NCI-H1417 treated with DMSO at 0.1 percent for 48 hours (cell line): ENCODE measurements at regions not wholly inside any gene's neighbourhood (a gene's known extent, or its start where the extent isn't known, plus 50 kb on each side); places are given as distances from the start of the nearest gene placed in this dataset.
"Not testable (repeated sequence)": the region's sequence is repeated elsewhere in the genome, so short reads cannot be mapped to it uniquely, and the experiment has no call there.

ENCODE experiments used
- DNase-seq: peaks from one replicate; lab custom pipeline; 2025; lab: John Stamatoyannopoulos, UW

GRCh38 chr7:81284576-81284975 is 365.7 kb upstream of the SEMA3C start:
- no peak for DNase-seq

DNA sequence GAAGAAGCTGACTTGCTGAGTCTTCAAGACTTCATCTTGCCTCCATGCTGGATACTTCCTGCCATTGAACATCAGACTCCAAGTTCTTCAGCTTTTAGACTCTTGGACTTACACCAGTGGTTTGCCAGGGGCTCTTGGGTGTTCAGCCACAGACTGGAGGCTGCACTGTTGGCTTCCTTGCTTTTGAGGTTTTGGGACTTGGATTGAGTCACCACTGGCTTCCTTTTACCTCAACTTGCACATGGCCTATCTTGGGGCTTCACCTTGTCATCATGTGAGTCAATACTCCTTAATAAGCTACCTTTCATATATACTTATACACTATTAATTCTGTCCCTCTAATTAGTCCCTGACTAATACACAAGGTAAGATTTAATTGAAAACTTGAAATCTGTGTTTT is 361.7 kb upstream of the SEMA3C start:
- DNase-seq = no peak

- DNase-seq = no peak
Observed at GRCh38 chr7:81277691-81278090, 358.8 kb upstream of the SEMA3C start.

DNA sequence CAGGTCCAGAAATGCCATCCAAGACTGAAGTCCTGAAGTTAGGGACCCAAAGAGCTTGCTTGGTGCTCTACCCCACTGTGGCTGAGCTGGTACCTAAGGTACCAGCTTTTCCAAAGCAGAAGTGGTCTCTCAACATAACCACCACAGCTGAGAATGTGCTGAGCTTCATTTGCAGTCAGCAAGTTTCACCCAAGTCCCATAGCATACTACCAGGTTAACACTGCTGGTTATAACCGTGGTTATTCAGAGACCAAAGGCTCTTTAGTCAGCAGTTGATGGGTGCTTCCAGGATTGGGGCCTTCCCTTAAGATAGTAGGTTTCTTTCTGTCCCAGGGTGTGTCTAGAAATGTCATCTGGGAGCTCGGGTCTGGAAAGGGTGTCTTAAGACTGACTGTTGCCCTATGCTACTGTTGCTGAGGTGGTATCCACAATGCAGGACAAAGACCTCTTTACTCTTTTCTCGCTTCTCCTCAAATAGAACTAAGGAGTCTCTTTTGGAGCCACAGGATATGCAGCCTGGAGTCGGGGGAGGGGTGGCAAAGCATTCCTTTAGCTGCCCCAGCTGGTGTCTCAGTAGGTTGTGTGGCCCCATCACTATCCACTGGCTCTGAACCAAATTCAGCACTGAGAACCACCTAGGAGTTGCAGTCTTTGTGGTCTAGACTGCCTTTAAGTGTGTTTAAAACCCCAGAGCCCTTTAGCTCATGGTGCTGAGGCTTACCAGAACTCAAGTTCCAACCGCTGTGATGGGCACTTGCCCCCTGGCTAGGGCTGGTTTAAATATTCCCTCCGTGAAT is 354.9 kb upstream of the SEMA3C start:
- no peak for DNase-seq

DNA sequence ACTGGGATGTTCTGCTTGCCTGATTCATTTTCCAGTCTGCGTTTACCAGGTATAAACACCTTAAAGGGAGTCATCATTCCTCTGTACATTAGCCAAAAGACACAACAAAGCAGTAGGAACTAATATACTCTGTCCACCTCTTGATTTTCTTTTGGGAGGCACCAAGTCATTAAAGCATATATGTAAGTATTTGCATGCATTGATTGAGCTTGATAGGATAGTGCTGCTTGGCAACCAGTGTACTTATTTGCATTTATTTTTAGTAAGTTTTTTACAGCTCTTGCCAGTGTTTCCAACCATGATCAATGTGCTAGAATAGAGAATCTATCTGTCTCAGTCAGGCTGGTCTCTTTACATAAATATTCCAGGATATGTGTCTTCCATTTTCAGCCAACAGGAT is 353.3 kb upstream of the SEMA3C start:
- no peak for DNase-seq

- no peak for DNase-seq
Observed at GRCh38 chr7:81268551-81268950, 349.7 kb upstream of the SEMA3C start.

DNA sequence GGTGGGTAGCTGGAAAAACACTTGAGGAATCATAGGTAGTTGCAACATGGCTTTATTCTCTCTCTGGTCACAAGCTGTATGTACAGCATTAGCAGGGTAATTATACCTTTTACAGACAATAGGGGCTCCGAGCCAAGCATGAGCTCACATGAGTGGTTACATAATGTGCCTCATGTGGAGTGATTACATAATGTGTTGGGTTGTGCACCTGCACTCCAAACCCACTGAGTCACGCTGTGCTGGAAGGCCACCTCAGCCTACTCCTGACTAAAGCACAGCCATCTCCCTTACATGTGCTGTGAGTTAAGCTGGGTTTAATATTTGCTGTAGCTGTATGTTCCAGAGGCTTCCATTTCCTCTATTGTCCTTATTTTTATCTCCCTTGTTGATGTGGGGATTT is 348.7 kb upstream of the SEMA3C start:
- DNase-seq = no peak

DNA sequence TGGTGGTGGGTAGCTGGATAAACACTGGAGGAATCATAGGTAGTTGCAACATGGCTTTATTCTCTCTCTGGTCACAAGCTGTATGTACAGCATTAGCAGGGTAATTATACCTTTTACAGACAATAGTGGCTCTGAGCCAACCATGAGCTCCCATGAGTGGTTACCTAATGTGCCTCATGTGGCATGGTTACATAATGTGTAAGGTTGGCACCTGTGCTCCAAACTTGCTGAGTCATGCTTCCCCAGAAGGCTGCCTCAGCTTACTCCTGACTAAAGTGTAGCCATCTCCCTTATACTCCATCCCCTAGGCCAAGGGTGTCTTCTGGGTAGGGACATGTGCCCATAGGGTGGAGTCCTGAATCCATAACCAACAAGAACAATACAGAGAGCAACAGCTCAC is 345.3 kb upstream of the SEMA3C start:
- DNase-seq = no peak

- DNase-seq = no peak
Observed at GRCh38 chr7:81260152-81260551, 341.3 kb upstream of the SEMA3C start.

DNA sequence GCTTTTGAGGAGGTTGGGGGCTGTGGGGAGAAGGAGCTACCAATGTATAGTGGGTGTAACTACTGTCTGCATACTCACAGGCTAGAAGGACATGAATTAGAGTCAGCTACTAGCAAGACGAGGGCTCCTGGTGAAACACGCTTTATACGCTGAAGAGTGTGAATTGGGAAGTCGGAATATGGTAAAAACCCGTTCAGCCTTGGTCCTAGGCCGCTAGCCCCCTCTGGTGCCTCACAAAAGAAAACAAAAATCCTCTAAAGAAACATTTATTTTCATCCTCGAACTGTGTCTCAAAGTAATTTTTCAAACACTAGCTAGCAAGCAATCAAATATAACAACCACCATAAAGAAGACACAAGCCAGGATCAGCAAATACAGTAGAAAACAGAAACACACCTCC is 338.1 kb upstream of the SEMA3C start:
- no peak for DNase-seq

GRCh38 chr7:81248420-81248819 is 329.6 kb upstream of the SEMA3C start:
- DNase-seq = no peak

GRCh38 chr7:81247364-81247763 is 328.5 kb upstream of the SEMA3C start:
- not testable (repeated sequence) for DNase-seq

- DNase-seq = no peak
Observed at GRCh38 chr7:81245353-81245752, 326.5 kb upstream of the SEMA3C start.

DNA sequence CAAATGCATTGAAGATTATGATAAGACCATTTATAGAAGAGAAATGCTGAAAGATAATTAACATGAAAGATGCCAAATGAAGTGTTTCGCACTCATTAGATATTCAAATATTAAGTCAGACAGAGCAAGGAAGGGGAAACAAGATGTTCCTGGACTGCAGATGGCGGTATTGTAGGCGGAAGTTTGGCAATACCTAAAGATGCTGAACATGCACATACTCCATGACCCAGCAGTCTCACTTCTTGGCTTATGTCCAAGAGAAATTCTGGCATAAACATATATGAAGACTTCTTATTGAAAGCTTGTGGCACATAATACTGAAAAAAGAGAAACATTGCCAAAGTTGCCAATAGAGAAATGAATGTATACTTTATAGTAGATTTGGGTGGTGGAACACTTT is 325.4 kb upstream of the SEMA3C start:
- no peak for DNase-seq

DNA sequence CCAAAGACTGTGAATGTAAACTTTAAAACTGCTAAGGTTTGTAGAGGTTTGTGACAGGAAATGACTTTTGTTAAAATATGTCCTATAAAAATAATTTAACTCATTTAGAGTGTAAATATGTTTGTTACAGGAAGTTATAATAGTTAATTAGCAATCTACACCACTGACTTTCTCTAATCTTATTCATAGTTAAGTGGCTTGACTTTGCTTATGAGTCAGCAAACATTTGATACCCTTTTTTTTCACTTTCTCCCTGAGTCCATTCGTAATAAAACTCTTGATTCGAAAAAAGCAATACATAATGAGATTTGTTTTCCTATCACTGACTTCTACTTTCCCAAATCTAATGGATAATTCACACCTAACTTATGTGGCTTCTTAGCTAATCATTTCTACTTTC is 317.7 kb upstream of the SEMA3C start:
- DNase-seq = no peak

DNA sequence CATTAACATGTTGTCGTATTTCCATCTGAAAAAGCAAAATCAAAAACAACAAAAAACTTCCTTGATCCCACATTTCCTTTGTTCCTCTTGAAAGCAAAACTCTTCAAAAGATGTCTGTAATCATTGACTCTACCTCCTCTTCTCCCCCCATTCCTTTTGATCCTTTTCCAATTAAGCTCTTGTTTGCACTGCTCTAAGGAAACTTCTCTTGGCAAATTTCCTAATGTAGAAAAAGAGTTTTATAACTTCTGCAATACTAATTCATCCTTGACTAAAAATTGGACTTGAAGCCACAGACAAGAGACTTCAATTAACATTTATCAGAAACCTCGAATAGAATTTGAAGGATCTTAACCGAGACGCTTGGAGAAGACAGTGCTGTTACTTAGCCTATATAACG is 317.1 kb upstream of the SEMA3C start:
- DNase-seq = no peak

- DNase-seq = no peak
Observed at GRCh38 chr7:81234896-81235295, 316.0 kb upstream of the SEMA3C start.

DNA sequence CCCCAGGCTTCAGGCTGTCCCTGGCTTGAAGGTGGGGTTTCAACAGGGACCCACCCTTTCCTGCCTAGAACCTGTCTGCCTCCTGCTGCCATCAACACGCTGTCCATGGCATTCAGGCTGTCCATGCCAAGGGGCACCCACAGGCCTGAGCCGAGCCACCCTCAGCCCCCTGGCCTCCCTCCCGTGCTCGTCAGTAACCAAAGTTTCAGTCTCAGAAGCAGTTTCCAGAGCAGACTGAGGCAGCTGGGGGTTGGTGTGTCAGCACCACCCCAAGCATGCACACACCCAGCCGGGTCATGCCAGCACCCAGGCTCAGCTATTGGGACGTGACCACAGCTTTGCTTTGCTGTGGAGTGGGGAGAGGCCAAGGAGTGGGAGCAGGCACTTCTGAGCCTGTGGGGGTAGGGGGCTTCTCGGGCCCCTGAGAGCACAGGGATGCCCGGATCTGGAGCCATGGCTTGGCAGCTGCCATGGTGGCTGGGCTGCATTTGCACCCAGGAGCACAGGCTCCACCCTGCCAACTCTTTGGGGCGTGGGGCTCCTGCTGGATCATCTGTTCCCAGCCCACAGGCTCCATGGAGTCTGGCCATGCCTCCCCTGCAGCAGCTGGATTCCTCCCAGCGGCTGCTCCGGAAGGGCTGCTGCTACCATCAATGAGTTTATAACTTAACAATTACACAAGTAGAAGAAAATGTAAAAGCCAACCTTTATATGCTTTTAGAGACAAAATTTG is 314.5 kb upstream of the SEMA3C start:
- DNase-seq = no peak

GRCh38 chr7:81232084-81232799 is 313.4 kb upstream of the SEMA3C start:
- no peak for DNase-seq

GRCh38 chr7:81231301-81231838 is 312.5 kb upstream of the SEMA3C start:
- no peak for DNase-seq

DNA sequence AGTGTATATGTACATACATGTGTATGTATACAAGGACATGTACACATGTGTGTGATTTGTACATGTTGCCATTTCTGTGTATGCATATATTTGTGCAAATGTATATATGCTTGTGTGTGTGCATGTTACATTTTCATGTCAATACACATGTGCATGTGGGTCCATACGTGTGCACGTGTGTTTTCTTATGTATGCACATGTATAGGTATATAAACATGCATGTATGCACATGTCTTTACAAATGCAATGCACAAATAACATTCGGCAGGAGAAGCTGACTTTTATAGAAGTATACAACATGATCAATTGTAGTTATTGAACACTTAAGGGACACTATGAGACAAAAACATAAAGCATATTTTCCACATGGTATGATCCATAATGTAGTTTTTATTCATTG is 307.4 kb upstream of the SEMA3C start:
- no peak for DNase-seq

GRCh38 chr7:81222692-81223091 is 303.8 kb upstream of the SEMA3C start:
- not testable (repeated sequence) for DNase-seq
